GM10266 (cell line): ENCODE measurements at regions not wholly inside any gene's neighbourhood (a gene's known extent, or its start where the extent isn't known, plus 50 kb on each side); places are given as distances from the start of the nearest gene placed in this dataset.

Experiments
- DNase-seq: peaks from one replicate; pipeline ENCODE4 v3.0.0; 2012; ENCODE audit errors: extremely low spot score
- CTCF ChIP-seq: IDR thresholded peaks from 2 replicates; pipeline ENCODE4 v1.5.1; 2012; ENCODE audit warnings: mild to moderate bottlenecking, low read depth; ENCODE audit not compliant: control insufficient read depth, insufficient read depth; ENCODE audit errors: missing control alignments

- DNase-seq, result no peak
- no peak for TF ChIP-seq CTCF
Measured at GRCh38 chr4:176968094-176968493, 175.4 kb upstream of the VEGFC start.

GRCh38 chr4:176969011-176969410, 176.3 kb upstream of the VEGFC start:
- no peak for TF ChIP-seq CTCF
- no peak for DNase-seq

- no peak for TF ChIP-seq CTCF
- DNase-seq, result no peak
Measured at GRCh38 chr4:176970853-176971252, 178.1 kb upstream of the VEGFC start.

GRCh38 chr4:176971576-176972115, 178.9 kb upstream of the VEGFC start:
- no peak for DNase-seq
- TF ChIP-seq CTCF, result no peak

- no peak for DNase-seq
- TF ChIP-seq CTCF, result no peak
Measured at GRCh38 chr4:176979416-176979815, 186.7 kb upstream of the VEGFC start.

- TF ChIP-seq CTCF, result no peak
- no peak for DNase-seq
Measured at GRCh38 chr4:176981074-176981473, 188.4 kb upstream of the VEGFC start.

- no peak for DNase-seq
- TF ChIP-seq CTCF, result no peak
Measured at GRCh38 chr4:176981551-176981950, 188.8 kb upstream of the VEGFC start.
